Skeletal muscle tissue (tissue), 3 donors: ENCODE measurements at regions not wholly inside any gene's neighbourhood (a gene's known extent, or its start where the extent isn't known, plus 50 kb on each side); places are given as distances from the start of the nearest gene placed in this dataset.

Experiments used
- H3K27ac ChIP-seq: one replicate; pipeline ENCODE4 v1.7.0; 2013; ENCODE audit warnings: mild to moderate bottlenecking, low read depth, low read length, inconsistent platforms
- H3K27me3 ChIP-seq, 3 donors: one replicate each; pipeline ENCODE4 v1.7.0; 2013; ENCODE audit warnings: low read length in 3 of 3; ENCODE audit not compliant: control insufficient read depth in 3 of 3, insufficient read depth in 3 of 3
- H3K36me3 ChIP-seq, 3 donors: one replicate each; pipeline ENCODE4 v1.7.0; 2013; ENCODE audit warnings: low read length in 3 of 3; ENCODE audit not compliant: control insufficient read depth in 3 of 3, insufficient read depth in 3 of 3
- H3K4me1 ChIP-seq, 3 donors: one replicate each; pipeline ENCODE4 v1.7.0; 2013; ENCODE audit warnings: low read length in 3 of 3, mild to moderate bottlenecking in 3 of 3; ENCODE audit not compliant: control insufficient read depth in 3 of 3, insufficient read depth in 3 of 3
- H3K4me3 ChIP-seq, 3 donors: one replicate each; pipeline ENCODE4 v1.7.0; 2013; ENCODE audit warnings: low read length in 3 of 3
- H3K9ac ChIP-seq, 3 donors: one replicate each; pipeline ENCODE4 v1.7.0; 2013; ENCODE audit warnings: low read length in 3 of 3, mild to moderate bottlenecking in 3 of 3, moderate library complexity in 2 of 3, low read depth in 1 of 3
- H3K9me3 ChIP-seq, 3 donors: one replicate each; pipeline ENCODE4 v1.7.0; 2013; ENCODE audit warnings: low read length in 3 of 3; ENCODE audit not compliant: control insufficient read depth in 3 of 3
- donor health status: Osteomylitis.

- no peak overlapping the region for H3K27ac ChIP-seq
- peaks cover 0 to 4% (median 0%) of the 10 kb centered on the region in 3 donors for H3K27me3 ChIP-seq
- no peaks in the 10 kb centered on the region for H3K36me3 ChIP-seq
- H3K4me1 ChIP-seq = peaks cover 0 to 2% (median 0%) of the 10 kb centered on the region in 3 donors
- H3K9ac ChIP-seq = no peak overlapping the region
- H3K9me3 ChIP-seq = peaks cover 0 to 3% (median 0%) of the 10 kb centered on the region in 3 donors
- no peak overlapping the region for H3K4me3 ChIP-seq
Observed at GRCh38 chr9:115590011-115590410, 472.1 kb upstream of the TNC start.

DNA sequence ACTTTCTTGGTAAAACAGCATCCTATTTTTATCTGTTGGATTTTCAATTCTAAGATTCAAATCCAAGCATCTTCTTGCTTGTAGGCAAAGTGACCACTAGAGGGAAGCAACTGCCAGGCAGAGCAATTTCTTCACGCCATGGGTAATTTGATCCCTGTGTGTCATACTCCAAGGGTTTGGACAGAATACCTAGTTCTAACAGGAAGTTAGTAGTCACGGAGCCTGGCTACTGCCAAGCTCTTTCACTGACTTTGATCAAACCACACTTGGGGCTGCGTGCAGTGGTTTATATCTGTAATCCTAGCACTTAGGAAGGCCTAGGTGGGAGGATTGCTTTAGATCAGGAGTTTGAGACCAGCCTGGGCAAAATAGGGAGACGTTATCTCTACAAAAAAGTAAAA, 473.6 kb upstream of the TNC start:
- no peak overlapping the region for H3K27ac ChIP-seq
- H3K9ac ChIP-seq = no peak overlapping the region

DNA sequence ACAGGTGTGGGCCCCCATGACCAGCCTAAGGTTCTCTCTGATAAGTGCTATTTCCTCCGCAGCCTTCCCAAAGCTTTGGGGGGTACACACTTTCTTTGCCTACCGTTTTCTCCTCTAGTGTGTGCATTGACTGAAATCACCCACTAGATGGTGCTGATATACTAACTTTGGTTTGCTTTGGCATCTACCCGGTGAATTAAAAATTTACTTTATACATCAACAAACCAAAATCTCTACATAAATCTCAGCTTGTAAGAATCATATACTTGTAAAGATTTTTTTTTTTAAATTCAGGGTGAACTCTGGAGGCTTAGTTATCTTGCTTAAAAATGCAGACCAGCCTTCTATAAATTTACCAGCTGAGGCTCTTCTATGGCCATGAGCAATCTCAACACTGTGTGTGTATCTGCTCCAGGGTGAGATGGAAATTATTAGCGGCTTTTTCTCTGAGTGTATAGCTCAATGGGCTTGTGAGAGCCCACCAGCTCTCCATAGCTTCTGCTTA, 475.7 kb upstream of the TNC start:
- Histone ChIP-seq H3K9ac (no peak overlapping the region), H3K4me1 (peaks cover 0 to 2% (median 2%) of the 10 kb centered on the region in 3 donors), H3K36me3 (no peaks in the 10 kb centered on the region), H3K27me3 (peaks cover 0 to 5% (median 4%) of the 10 kb centered on the region in 3 donors), H3K4me3 (no peak overlapping the region), H3K9me3 (peaks cover 0 to 3% (median 0%) of the 10 kb centered on the region in 3 donors), H3K27ac (no peak overlapping the region)

More for the DNA sequence above, 473.6 kb upstream of the TNC start:
- Histone ChIP-seq H3K9me3 (peaks cover 0 to 3% (median 0%) of the 10 kb centered on the region in 3 donors), H3K36me3 (no peaks in the 10 kb centered on the region), H3K27me3 (peaks cover 0 to 5% (median 4%) of the 10 kb centered on the region in 3 donors), H3K4me1 (peaks cover 0 to 2% (median 2%) of the 10 kb centered on the region in 3 donors), H3K4me3 (no peak overlapping the region)

DNA sequence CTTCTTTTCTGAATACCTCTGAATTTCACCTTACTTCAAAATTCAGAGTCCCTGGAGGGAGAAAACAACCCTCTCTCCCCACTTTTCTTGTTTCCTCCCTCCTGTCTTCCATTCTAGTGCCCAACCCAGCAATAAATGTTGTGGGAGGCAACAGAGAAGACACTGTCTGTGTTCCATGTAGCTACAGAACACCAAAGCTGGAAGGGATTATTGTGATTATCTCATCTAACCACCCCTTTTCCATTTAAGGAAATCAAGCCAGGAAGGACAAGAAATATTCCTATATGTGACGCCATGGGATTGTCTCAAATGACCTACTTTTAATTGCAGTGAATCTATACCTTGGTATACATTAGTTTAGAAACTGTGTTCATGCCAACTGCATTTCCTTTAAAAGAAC, 476.6 kb upstream of the TNC start:
- Histone ChIP-seq H3K9me3 (peaks cover 0 to 3% (median 0%) of the 10 kb centered on the region in 3 donors), H3K27me3 (peaks cover 0 to 5% (median 4%) of the 10 kb centered on the region in 3 donors), H3K9ac (no peak overlapping the region), H3K4me1 (peaks cover 0 to 2% (median 2%) of the 10 kb centered on the region in 3 donors), H3K27ac (no peak overlapping the region), H3K4me3 (no peak overlapping the region), H3K36me3 (no peaks in the 10 kb centered on the region)

GRCh38 chr9:115596021-115596745, 478.2 kb upstream of the TNC start:
- Histone ChIP-seq H3K9me3 (no peaks in the 10 kb centered on the region), H3K4me1 (peaks cover 0 to 2% (median 2%) of the 10 kb centered on the region in 3 donors), H3K36me3 (no peaks in the 10 kb centered on the region), H3K9ac (no peak overlapping the region), H3K4me3 (no peak overlapping the region), H3K27me3 (peaks cover 0 to 5% (median 4%) of the 10 kb centered on the region in 3 donors), H3K27ac (no peak overlapping the region)

GRCh38 chr9:115596746-115597080, 478.8 kb upstream of the TNC start:
- no peak overlapping the region for H3K27ac ChIP-seq
- no peaks in the 10 kb centered on the region for H3K36me3 ChIP-seq
- no peak overlapping the region for H3K9ac ChIP-seq
- peaks cover 0 to 5% (median 4%) of the 10 kb centered on the region in 3 donors for H3K27me3 ChIP-seq
- no peak overlapping the region for H3K4me3 ChIP-seq
- H3K4me1 ChIP-seq = peaks cover 0 to 2% (median under 1%) of the 10 kb centered on the region in 3 donors
- no peaks in the 10 kb centered on the region for H3K9me3 ChIP-seq

GRCh38 chr9:115597330-115597895, 479.5 kb upstream of the TNC start:
- H3K9ac ChIP-seq = no peak overlapping the region
- no peaks in the 10 kb centered on the region for H3K9me3 ChIP-seq
- H3K27ac ChIP-seq = no peak overlapping the region
- no peak overlapping the region for H3K4me3 ChIP-seq
- H3K4me1 ChIP-seq = peaks cover 0 to 2% (median 0%) of the 10 kb centered on the region in 3 donors
- peaks cover 0 to 5% (median 4%) of the 10 kb centered on the region in 3 donors for H3K27me3 ChIP-seq
- no peaks in the 10 kb centered on the region for H3K36me3 ChIP-seq

GRCh38 chr9:115598751-115599150, 480.8 kb upstream of the TNC start:
- Histone ChIP-seq H3K9me3 (no peaks in the 10 kb centered on the region), H3K9ac (no peak overlapping the region), H3K4me3 (no peak overlapping the region), H3K4me1 (peaks cover 0 to 2% (median 0%) of the 10 kb centered on the region in 3 donors), H3K36me3 (no peaks in the 10 kb centered on the region), H3K27ac (no peak overlapping the region), H3K27me3 (peaks cover 0 to 5% (median 4%) of the 10 kb centered on the region in 3 donors)

DNA sequence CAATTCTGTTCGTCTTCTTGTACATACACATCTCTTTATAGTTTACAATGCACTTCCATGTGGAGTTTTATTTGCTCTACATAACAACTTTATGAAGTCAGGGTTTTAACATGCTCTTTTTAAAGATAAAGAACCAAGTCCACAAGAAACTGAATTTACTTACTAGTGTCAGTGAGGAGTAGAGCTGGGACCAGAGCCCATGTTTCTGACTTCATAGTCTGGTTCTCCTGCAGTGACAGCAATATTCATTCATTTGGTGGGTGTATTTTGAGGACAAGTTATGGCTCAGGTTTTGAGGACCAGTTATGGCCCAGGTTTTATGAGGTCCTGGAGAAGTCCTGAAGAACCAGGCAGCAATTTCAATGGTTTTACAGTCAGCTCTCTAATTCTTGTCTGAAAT, 481.9 kb upstream of the TNC start:
- H3K27ac ChIP-seq = no peak overlapping the region
- H3K4me3 ChIP-seq = no peak overlapping the region
- H3K27me3 ChIP-seq = peaks cover 0 to 5% (median 0%) of the 10 kb centered on the region in 3 donors
- no peak overlapping the region for H3K9ac ChIP-seq
- H3K9me3 ChIP-seq = no peaks in the 10 kb centered on the region
- no peaks in the 10 kb centered on the region for H3K36me3 ChIP-seq
- peaks cover 0 to 2% (median 0%) of the 10 kb centered on the region in 3 donors for H3K4me1 ChIP-seq

- no peak overlapping the region for H3K27ac ChIP-seq
- H3K4me1 ChIP-seq = no peaks in the 10 kb centered on the region
- no peak overlapping the region for H3K9ac ChIP-seq
- H3K4me3 ChIP-seq = no peak overlapping the region
- no peaks in the 10 kb centered on the region for H3K9me3 ChIP-seq
- H3K36me3 ChIP-seq = no peaks in the 10 kb centered on the region
- no peaks in the 10 kb centered on the region for H3K27me3 ChIP-seq
Observed at GRCh38 chr9:115601434-115601833, 483.5 kb upstream of the TNC start.
